ENCODE measurements at regions not wholly inside any gene's neighbourhood (a gene's known extent, or its start where the extent isn't known, plus 50 kb on each side); places are given as distances from the start of the nearest gene placed in this dataset.

DNA sequence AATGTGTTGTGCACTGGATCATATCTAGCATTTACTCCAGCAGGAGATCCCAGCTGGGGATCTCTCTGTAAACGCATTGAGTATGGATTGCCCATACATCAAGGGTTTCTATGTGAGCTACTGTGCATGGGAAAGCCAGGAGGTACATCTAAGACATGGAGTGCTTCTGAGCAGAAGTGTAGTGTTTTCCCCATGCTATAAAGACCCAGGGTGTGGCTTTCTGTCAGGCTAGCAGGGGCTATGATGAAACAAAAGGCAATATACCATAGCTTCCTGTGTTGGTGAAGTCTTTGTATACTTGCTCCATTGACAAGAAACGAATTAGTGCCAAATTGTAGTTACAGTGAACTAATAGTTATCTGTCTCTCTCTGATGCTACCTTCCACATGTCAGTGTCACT lies 329.3 kb upstream of the TLE4 start:
- intact Hi-C loops (cut with micrococcal nuclease): no loop called here
- Mint-ChIP-seq H3K27me3 (ENCODE audit: low read depth in 3 of 3) (peaks cover 0 to 1% (median 0%) of the 10 kb centered on the region in 3 donors), H3K27ac (peak overlapping the region in 2 of 7 donors; percentile 20 to 65), H3K4me1 (peaks cover 39% of the 10 kb centered on the region), H3K9me3 (peaks cover 0 to under 1% (median 0%) of the 10 kb centered on the region in 7 donors), H3K4me3 (peak overlapping the region in 1 of 2 donors; percentile 2), H3K36me3 (no peaks in the 10 kb centered on the region)
- H3K4me1 ChIP-seq (ENCODE audit: control insufficient read depth in 1 of 2, insufficient read depth in 2 of 2, low read length in 2 of 2): peaks cover 21 to 25% of the 10 kb centered on the region in 2 donors
- H3K4me2 ChIP-seq (replicated peaks; ENCODE audit: extremely low read depth, low read length, poor library complexity, severe bottlenecking): no peak overlapping the region
- H3K79me2 ChIP-seq (ENCODE audit: insufficient read depth, low read length): no peaks in the 10 kb centered on the region
- H3K27me3 ChIP-seq (ENCODE audit: control insufficient read depth in 2 of 2, insufficient read depth in 2 of 2, low read length in 2 of 2): no peaks in the 10 kb centered on the region
- H2AFZ ChIP-seq (ENCODE audit: insufficient read depth, low read depth, low read length, poor library complexity, severe bottlenecking): peak overlapping the region; percentile 4
- DNase-seq: no peak
- TF ChIP-seq CTCF (IDR thresholded peaks at IDR 0.05): no peak
- no peak overlapping the region for H3K9ac ChIP-seq (ENCODE audit: insufficient read depth, low read length, poor library complexity, severe bottlenecking)
- H3K4me3 ChIP-seq (replicated peaks in 1 of 3; ENCODE audit: low read depth in 2 of 3, low read length in 3 of 3): no peak overlapping the region
- no peaks in the 10 kb centered on the region for H3K9me3 ChIP-seq (replicated peaks in 1 of 2; ENCODE audit: control insufficient read depth in 1 of 2, insufficient read depth in 1 of 2, low read length in 2 of 2)
- no peaks in the 10 kb centered on the region for H3K36me3 ChIP-seq (replicated peaks in 1 of 2; ENCODE audit: control insufficient read depth in 1 of 2, insufficient read depth in 2 of 2, low read length in 2 of 2)
- WGBS (ENCODE audit: insufficient coverage): 100% methylated on average over 1 of the region's 2 CpGs
- H4K20me1 ChIP-seq (ENCODE audit: insufficient read depth, low read length): no peaks in the 10 kb centered on the region
- no peak overlapping the region for H3K27ac ChIP-seq (ENCODE audit: low read depth in 1 of 2, low read length in 2 of 2)

DNA sequence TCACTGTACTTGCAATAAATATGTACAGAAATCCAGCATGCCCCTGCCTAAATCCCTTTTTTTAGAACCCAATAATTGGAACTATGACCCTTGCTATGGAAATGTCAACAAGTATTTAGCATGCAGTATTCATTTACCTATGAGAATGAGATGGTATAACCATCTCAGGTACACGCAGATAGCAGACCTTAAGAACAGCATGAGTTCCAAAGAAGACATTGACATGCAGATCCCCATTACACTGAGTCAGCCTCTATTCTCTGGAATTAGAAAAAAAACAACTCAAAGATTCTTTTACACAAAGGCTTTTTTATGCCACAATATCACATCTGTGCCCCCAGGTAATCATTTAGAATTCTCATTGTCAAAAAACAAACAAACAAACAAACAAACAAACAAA lies 325.6 kb upstream of the TLE4 start:
- no peaks in the 10 kb centered on the region for H3K9me3 ChIP-seq (replicated peaks in 1 of 2; ENCODE audit: control insufficient read depth in 1 of 2, insufficient read depth in 1 of 2, low read length in 2 of 2)
- TF ChIP-seq CTCF (IDR thresholded peaks at IDR 0.05): no peak
- Mint-ChIP-seq H3K9me3 (peaks cover 0 to 2% (median 0%) of the 10 kb centered on the region in 7 donors), H3K4me3 (no peak overlapping the region), H3K4me1 (peaks cover 22% of the 10 kb centered on the region), H3K36me3 (no peaks in the 10 kb centered on the region), H3K27me3 (ENCODE audit: low read depth in 3 of 3) (no peaks in the 10 kb centered on the region), H3K27ac (no peak overlapping the region)
- H3K4me2 ChIP-seq (replicated peaks; ENCODE audit: extremely low read depth, low read length, poor library complexity, severe bottlenecking): no peak overlapping the region
- H2AFZ ChIP-seq (ENCODE audit: insufficient read depth, low read depth, low read length, poor library complexity, severe bottlenecking): no peak overlapping the region
- no peak overlapping the region for H3K9ac ChIP-seq (ENCODE audit: insufficient read depth, low read length, poor library complexity, severe bottlenecking)
- no peak overlapping the region for H3K27ac ChIP-seq (ENCODE audit: low read depth in 1 of 2, low read length in 2 of 2)
- H3K4me1 ChIP-seq (ENCODE audit: control insufficient read depth in 1 of 2, insufficient read depth in 2 of 2, low read length in 2 of 2): peaks cover 12 to 13% of the 10 kb centered on the region in 2 donors
- DNase-seq: no peak
- no peaks in the 10 kb centered on the region for H3K79me2 ChIP-seq (ENCODE audit: insufficient read depth, low read length)
- no peaks in the 10 kb centered on the region for H3K27me3 ChIP-seq (ENCODE audit: control insufficient read depth in 2 of 2, insufficient read depth in 2 of 2, low read length in 2 of 2)
- no peaks in the 10 kb centered on the region for H3K36me3 ChIP-seq (replicated peaks in 1 of 2; ENCODE audit: control insufficient read depth in 1 of 2, insufficient read depth in 2 of 2, low read length in 2 of 2)
- no peak overlapping the region for H3K4me3 ChIP-seq (replicated peaks in 1 of 3; ENCODE audit: low read depth in 2 of 3, low read length in 3 of 3)
- intact Hi-C loops (cut with micrococcal nuclease): no loop called here
- 100% methylated on average over 1 of the region's 1 CpG for WGBS (ENCODE audit: insufficient coverage)
- H4K20me1 ChIP-seq (ENCODE audit: insufficient read depth, low read length): no peaks in the 10 kb centered on the region

Measured in CD14-positive monocyte (primary cell).